Transverse colon (tissue), 4 donors: ENCODE measurements at regions not wholly inside any gene's neighbourhood (a gene's known extent, or its start where the extent isn't known, plus 50 kb on each side); places are given as distances from the start of the nearest gene placed in this dataset.

Experiments
- DNase-seq: peaks from one replicate; pipeline ENCODE4 v3.0.0-alpha.2; 2019
- H3K27ac ChIP-seq, 4 donors: fragments of 200-600 bp; sonication (generic); 2 replicates each; pipeline ENCODE4 v1.5.1; 2016 to 2018; ENCODE audit warnings: inconsistent platforms in 4 of 4
- H3K27me3 ChIP-seq: fragments of 200-600 bp; sonication (generic); 2 replicates; pipeline ENCODE4 v1.5.1; 2017; ENCODE audit warnings: inconsistent platforms
- H3K36me3 ChIP-seq, 4 donors: fragments of 200-600 bp; sonication (generic); 2 replicates each; pipeline ENCODE4 v1.5.1; 2017 to 2019; ENCODE audit warnings: inconsistent platforms in 4 of 4
- H3K4me1 ChIP-seq, 4 donors: fragments of 200-600 bp; sonication (generic); 2 replicates each; pipeline ENCODE4 v1.5.1; 2017 to 2020; ENCODE audit warnings: inconsistent platforms in 4 of 4
- H3K4me3 ChIP-seq, 4 donors: fragments of 200-600 bp; sonication (generic); 1 replicate in 1 of 4; 2 replicates in 3 of 4; pipeline versions ENCODE4 v1.5.1 to v1.6.1; 2017 to 2019; ENCODE audit warnings: inconsistent platforms in 4 of 4
- H3K9me3 ChIP-seq, 2 donors: fragments of 200-600 bp; sonication (generic); 2 replicates each; pipeline ENCODE4 v1.5.1; 2017 to 2019; ENCODE audit warnings: inconsistent platforms in 2 of 2
- EP300 ChIP-seq: sonication (generic); formaldehyde crosslinking; IDR thresholded peaks from one replicate; pipeline ENCODE4 v1.6.1; 2017; ENCODE audit warnings: antibody characterized with exemption, low read depth
- POLR2A ChIP-seq: fragments of 450-650 bp; IDR thresholded peaks from one replicate; pipeline ENCODE4 v1.6.1; 2016; ENCODE audit warnings: antibody characterized with exemption, mild to moderate bottlenecking, moderate library complexity
- POLR2AphosphoS5 ChIP-seq, 3 donors: sonication (generic); formaldehyde crosslinking; IDR thresholded peaks; one replicate each; pipeline ENCODE4 v1.6.1; 2016; ENCODE audit warnings: antibody characterized with exemption in 3 of 3
- WGBS, 2 donors: methylation state at CpG; one replicate each; pipeline ENCODE4 v1.1.5; 2018; ENCODE audit warnings: low coverage in 1 of 2; 5-methylcytosine and 5-hydroxymethylcytosine counted together
- in situ Hi-C, 4 donors: fragments of 200-750 bp; cut with MboI; loops; one replicate each; pipeline versions ENCODE4 v1.15.0 to v1.15.1; 2017; ENCODE audit warnings: low sequenced_read_pairs in 3 of 4, low pct_ligation_motif_present in 1 of 4, low pct_unique_long_range_greater_than_20kb in 1 of 4
- intact Hi-C: fragments of 100-400 bp; cut with DNase I; formaldehyde crosslinking; loops from one replicate; pipeline ENCODE4 v1.15.1; 2023; ENCODE audit warnings: low total_unique reads
- TF ChIP-seq, protein P1 (sequence below), 5 experiments: fragments of 200-600 bp in 3 of 5; fragments of 450-650 bp in 2 of 5; sonication (generic) in 3 of 5; IDR thresholded peaks; 1 replicate in 2 of 5; 2 replicates in 3 of 5; pipeline ENCODE4 v1.5.1; 2016 to 2017; ENCODE audit warnings: antibody characterized with exemption in 5 of 5, inconsistent platforms in 3 of 5, mild to moderate bottlenecking in 2 of 5, moderate library complexity in 1 of 5

DNA sequence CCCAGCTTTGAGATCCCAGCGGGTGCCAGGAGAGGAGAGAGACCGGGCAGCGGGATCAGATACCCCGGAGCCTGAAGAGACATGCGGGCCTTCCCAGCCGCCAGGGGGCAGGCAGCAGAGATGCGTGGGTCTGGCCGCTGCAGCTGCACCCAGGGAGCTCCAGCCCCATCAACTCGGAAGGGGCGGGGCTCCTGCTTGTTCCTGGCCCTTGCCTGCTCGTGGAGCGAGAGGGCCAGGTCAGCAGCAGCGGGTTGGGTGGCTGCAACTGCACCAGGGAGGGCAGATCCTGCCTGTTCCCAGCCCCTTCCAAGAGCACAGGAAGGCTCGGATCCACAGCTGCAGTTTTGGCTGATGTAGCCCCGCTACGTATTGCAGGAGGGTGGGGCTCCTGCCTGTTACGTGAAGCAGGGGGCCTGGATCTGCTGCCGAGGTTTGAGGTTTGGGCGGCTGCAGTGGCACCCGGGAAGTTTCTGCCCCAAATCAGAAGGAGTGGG lies 532.8 kb downstream of the RFPL4B start:
- 86% methylated on average over 19 of the region's 20 CpGs; no CpG with 5 or more reads in 1 of the 2 donors for WGBS, 2 donors
- intact Hi-C loops (no loop called here), in situ Hi-C loops (no loop called here)
- Histone ChIP-seq H3K4me1 (peaks cover 0 to 5% (median 0%) of the 10 kb centered on the region in 4 donors), H3K27me3 (no peaks in the 10 kb centered on the region), H3K27ac (no peak overlapping the region), H3K9me3 (no peaks in the 10 kb centered on the region), H3K4me3 (peak overlapping the region in 2 of 4 donors; percentile 2 to 23), H3K36me3 (no peaks in the 10 kb centered on the region)
- DNase-seq: peak; percentile 19
- TF ChIP-seq, protein P1, sequence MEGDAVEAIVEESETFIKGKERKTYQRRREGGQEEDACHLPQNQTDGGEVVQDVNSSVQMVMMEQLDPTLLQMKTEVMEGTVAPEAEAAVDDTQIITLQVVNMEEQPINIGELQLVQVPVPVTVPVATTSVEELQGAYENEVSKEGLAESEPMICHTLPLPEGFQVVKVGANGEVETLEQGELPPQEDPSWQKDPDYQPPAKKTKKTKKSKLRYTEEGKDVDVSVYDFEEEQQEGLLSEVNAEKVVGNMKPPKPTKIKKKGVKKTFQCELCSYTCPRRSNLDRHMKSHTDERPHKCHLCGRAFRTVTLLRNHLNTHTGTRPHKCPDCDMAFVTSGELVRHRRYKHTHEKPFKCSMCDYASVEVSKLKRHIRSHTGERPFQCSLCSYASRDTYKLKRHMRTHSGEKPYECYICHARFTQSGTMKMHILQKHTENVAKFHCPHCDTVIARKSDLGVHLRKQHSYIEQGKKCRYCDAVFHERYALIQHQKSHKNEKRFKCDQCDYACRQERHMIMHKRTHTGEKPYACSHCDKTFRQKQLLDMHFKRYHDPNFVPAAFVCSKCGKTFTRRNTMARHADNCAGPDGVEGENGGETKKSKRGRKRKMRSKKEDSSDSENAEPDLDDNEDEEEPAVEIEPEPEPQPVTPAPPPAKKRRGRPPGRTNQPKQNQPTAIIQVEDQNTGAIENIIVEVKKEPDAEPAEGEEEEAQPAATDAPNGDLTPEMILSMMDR (IDR thresholded peaks at IDR 0.05): peak in 3 of 5 experiments; percentile 3 to 21 (median 8)
- TF ChIP-seq POLR2A (no peak), EP300 (no peak), POLR2AphosphoS5 (IDR thresholded peaks at IDR 0.05) (no peak)

DNA sequence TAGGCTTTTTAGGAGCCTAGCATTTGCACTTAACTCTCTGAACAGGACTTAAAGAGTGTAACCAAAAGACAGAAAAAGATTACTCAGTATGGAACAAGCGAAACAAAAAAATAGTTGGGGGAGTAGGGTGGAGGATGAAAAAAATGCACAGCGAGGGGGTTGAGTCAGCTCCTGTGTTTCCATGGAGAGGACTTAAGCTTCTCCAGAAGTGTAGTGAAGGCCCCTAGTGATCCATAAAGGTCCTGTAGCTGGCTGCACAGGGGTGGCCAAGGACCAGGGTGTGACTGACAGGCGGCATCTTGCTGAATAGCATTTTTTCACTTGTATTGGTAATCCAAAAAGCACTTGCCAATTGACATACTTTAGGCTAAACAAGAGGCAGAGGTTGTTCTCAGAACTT lies 533.9 kb downstream of the RFPL4B start:
- Histone ChIP-seq H3K36me3 (no peaks in the 10 kb centered on the region), H3K27ac (no peak overlapping the region), H3K4me1 (peaks cover 0 to 5% (median 0%) of the 10 kb centered on the region in 4 donors), H3K9me3 (no peaks in the 10 kb centered on the region), H3K4me3 (no peak overlapping the region), H3K27me3 (no peaks in the 10 kb centered on the region)
- no peak for DNase-seq
- intact Hi-C loops (no loop called here), in situ Hi-C loops (no loop called here)
- no peak for TF ChIP-seq EP300
- WGBS, 2 donors: 70 to 88% methylated on average over 2 to 3 of the region's 3 CpGs

DNA sequence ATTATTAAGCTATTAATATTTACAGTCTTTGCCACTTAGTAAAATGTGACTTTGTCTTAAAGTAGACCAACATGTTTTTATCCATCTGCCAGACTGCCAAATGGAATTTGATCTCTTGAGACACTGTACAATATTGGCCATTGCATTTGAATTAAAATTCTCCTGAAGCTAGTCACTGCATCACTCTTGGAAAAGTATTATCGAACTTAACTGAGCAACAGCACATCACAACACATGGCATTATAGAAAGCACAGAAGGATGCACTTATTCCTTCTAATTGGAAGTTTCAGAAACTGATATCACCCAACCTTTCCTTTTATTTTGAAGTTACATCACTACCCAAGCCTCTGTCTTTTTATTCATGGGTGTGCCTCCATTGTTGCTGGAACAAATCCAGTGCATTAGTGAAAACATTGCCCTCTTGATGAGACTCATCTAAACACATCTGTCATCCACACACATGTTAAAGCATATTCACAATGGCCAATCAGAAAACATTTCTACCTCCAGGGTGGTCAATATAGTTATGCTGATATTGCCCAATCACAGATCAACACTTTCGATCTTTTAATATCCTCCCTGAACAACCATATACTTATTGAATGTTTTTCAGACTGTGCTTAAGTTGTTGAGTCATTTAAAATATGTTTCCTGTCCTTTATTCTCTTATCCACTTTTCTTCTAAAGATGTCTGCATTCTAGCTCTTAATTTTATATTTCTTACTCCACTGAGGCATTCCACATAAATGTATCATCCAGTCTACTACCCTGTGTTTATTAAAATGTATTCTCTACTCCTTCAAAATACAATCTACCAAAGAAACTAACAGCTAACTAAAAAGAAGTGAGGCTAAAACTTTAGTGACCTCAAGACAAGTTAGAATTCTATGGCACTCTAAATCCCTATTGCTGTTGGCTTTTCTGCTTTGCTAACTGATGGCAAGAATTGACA lies 535.0 kb downstream of the RFPL4B start:
- no peaks in the 10 kb centered on the region for H3K27me3 ChIP-seq
- DNase-seq: no peak
- intact Hi-C loops: no loop called here
- H3K36me3 ChIP-seq: no peaks in the 10 kb centered on the region
- H3K27ac ChIP-seq: no peak overlapping the region
- no peaks in the 10 kb centered on the region for H3K9me3 ChIP-seq
- no peak for TF ChIP-seq POLR2AphosphoS5 (IDR thresholded peaks at IDR 0.05)
- no peak for TF ChIP-seq POLR2A
- TF ChIP-seq, protein P1 (IDR thresholded peaks at IDR 0.05): no peak
- TF ChIP-seq EP300: no peak
- H3K4me3 ChIP-seq: no peak overlapping the region
- peaks cover 0 to 5% (median 0%) of the 10 kb centered on the region in 4 donors for H3K4me1 ChIP-seq
- in situ Hi-C loops: no loop called here
- WGBS, 2 donors: 87 to 88% methylated on average over 2 of the region's 2 CpGs

DNA sequence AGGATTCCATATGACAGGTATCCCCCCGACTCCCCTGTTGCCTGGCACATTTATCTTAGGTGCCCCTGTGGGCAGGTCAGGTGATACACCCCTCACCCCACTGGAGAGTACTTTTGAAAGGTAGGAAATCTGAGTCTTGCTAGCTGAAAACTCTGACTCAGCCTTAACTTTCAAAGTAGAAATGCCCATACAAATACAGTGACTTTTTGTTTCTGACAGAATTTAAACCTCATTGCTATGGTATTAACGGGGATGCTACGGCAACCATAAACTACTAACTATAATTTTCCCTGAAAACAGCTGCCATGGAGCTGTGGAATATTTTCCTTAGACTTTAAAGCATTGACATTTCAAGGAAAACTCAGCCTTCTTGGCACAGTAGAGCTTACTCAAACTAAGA lies 536.0 kb downstream of the RFPL4B start:
- TF ChIP-seq POLR2A (no peak), POLR2AphosphoS5 (IDR thresholded peaks at IDR 0.05) (no peak), EP300 (no peak)
- TF ChIP-seq, protein P1 (IDR thresholded peaks at IDR 0.05): no peak
- DNase-seq: no peak
- in situ Hi-C loops: no loop called here
- no peak overlapping the region for H3K27ac ChIP-seq
- H3K27me3 ChIP-seq: no peaks in the 10 kb centered on the region
- no peaks in the 10 kb centered on the region for H3K36me3 ChIP-seq
- no peaks in the 10 kb centered on the region for H3K9me3 ChIP-seq
- 73 to 84% methylated on average over 3 of the region's 3 CpGs for WGBS, 2 donors
- no peaks in the 10 kb centered on the region for H3K4me1 ChIP-seq
- no peak overlapping the region for H3K4me3 ChIP-seq
- intact Hi-C loops: no loop called here
